OCI-LY7 (cell line): ENCODE measurements at regions not wholly inside any gene's neighbourhood (a gene's known extent, or its start where the extent isn't known, plus 50 kb on each side); places are given as distances from the start of the nearest gene placed in this dataset.

ENCODE experiments used
- CTCF ChIP-seq: fragments of 200-600 bp; sonication (generic); conservative IDR thresholded peaks from 2 replicates; pipeline ENCODE4 v1.5.1; 2014; ENCODE audit warnings: mild to moderate bottlenecking, antibody characterized with exemption, low read length, moderate library complexity, mixed read lengths
- EZH2phosphoT487 ChIP-seq: fragments of 200-600 bp; sonication (generic); IDR thresholded peaks from 2 replicates; pipeline ENCODE4 v1.6.1; 2018; ENCODE audit warnings: low read depth, borderline replicate concordance, mild to moderate bottlenecking, mixed run types, antibody characterized with exemption, low read length, moderate library complexity, mixed read lengths

DNA sequence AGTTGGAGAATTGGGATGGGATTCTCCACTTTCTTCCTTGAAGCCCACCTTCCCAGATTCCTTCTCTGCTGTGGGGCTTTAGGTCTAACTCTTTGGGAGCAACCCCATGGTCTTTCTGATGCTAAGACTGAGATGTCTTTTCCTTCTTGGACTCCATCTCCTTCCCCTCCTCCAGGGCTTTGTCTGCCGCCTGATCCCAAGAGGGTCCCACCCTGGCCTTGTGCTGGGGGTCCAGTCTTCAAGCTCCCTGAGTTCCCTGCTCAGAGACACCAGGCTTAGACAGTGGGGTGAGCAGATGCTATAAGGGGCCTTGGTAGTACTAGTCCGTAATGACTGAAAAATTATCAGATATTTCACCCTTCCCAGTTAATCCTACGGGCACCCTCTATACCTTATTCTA, 150.5 kb downstream of the PTPN20 start:
- TF ChIP-seq EZH2phosphoT487 (no peak), CTCF (no peak)
